Panc1 (cell line): ENCODE measurements at regions not wholly inside any gene's neighbourhood (a gene's known extent, or its start where the extent isn't known, plus 50 kb on each side); places are given as distances from the start of the nearest gene placed in this dataset.

Source experiments
- ATAC-seq: fragments of 200-7000 bp; cut with Tn5 transposase; 2 replicates; pipeline ENCODE4 v1.9.1; 2020; ENCODE audit warnings: mild to moderate bottlenecking, moderate library complexity
- BruUV-seq: library from RNA; stranded (reverse); fragments of 400-500 nt; replicated peaks from 2 replicates; lab custom pipeline; 2021; lab: Mats Ljungman, UMichigan
- CTCF ChIA-PET: fragments of 300-600 bp; sonication (Branson Sonifier 250); formaldehyde crosslinking; loops from one replicate; lab custom pipeline; 2022; ENCODE audit warnings: antibody characterized with exemption; lab: Charles Lee
- POLR2A ChIA-PET: fragments of 300-600 bp; sonication (Branson Sonifier 250); formaldehyde crosslinking; loops from one replicate; lab custom pipeline; 2022; ENCODE audit warnings: antibody characterized with exemption; lab: Charles Lee
- DNase-seq: peaks from one replicate; pipeline ENCODE4 v3.0.0-alpha.2; 2010; ENCODE audit warnings: low read depth, low spot score
- H3K27ac ChIP-seq: 2 replicates; pipeline ENCODE4 v1.5.1; 2011; ENCODE audit warnings: mild to moderate bottlenecking, low read length, inconsistent platforms
- H3K27me3 ChIP-seq: fragments of 200-500 bp; sonication (Bioruptor generic); 2 replicates; pipeline ENCODE4 v1.6.0; 2014; ENCODE audit warnings: low read length, inconsistent platforms; ENCODE audit not compliant: control insufficient read depth, insufficient read depth
- H3K36me3 ChIP-seq: fragments of 200-500 bp; sonication (Bioruptor generic); 2 replicates; pipeline ENCODE4 v1.5.1; 2014; ENCODE audit warnings: inconsistent platforms, mild to moderate bottlenecking, low read length, moderate library complexity; ENCODE audit not compliant: control insufficient read depth, insufficient read depth
- H3K4me1 ChIP-seq: 2 replicates; pipeline ENCODE4 v1.5.1; 2011; ENCODE audit warnings: inconsistent platforms, mild to moderate bottlenecking, low read length, moderate library complexity; ENCODE audit not compliant: control insufficient read depth, insufficient read depth
- H3K4me3 ChIP-seq, 2 experiments: 2 replicates each; pipeline ENCODE4 v1.5.1; 2011 to 2012; ENCODE audit warnings: low read depth in 2 of 2, low read length in 2 of 2, mild to moderate bottlenecking in 2 of 2, inconsistent platforms in 1 of 2, moderate library complexity in 1 of 2
- H3K9me3 ChIP-seq: fragments of 200-500 bp; sonication (Bioruptor generic); 2 replicates; pipeline ENCODE4 v1.5.1; 2014; ENCODE audit warnings: low read depth, mild to moderate bottlenecking, inconsistent platforms, low read length, moderate library complexity; ENCODE audit not compliant: control insufficient read depth, insufficient read depth
- POLR2AphosphoS5 ChIP-seq: IDR thresholded peaks from 2 replicates; pipeline ENCODE4 v1.6.1; 2012; ENCODE audit warnings: mild to moderate bottlenecking, low read depth, low read length, moderate library complexity
- SIN3A ChIP-seq: IDR thresholded peaks from 2 replicates; pipeline ENCODE4 v1.6.1; 2012; ENCODE audit warnings: low read depth, mild to moderate bottlenecking, low read length, moderate library complexity, borderline replicate concordance; ENCODE audit not compliant: insufficient read depth
- TCF7L2 ChIP-seq: IDR thresholded peaks from 2 replicates; pipeline ENCODE4 v1.6.1; 2011; ENCODE audit warnings: mild to moderate bottlenecking, low read depth, low read length, inconsistent platforms
- in situ Hi-C: cut with HindIII; loops from 2 replicates; pipeline ENCODE4 v1.10.0; 2016; ENCODE audit warnings: low sequenced_read_pairs, low pct_unique_long_range_greater_than_20kb
- intact Hi-C: fragments of 100-400 bp; cut with micrococcal nuclease; formaldehyde crosslinking; loops from one replicate; pipeline ENCODE4 v1.10.0; 2022; ENCODE audit not compliant: unreplicated experiment
- TF ChIP-seq, protein P1 (sequence below): fragments of 450-650 bp; IDR thresholded peaks from 2 replicates; pipeline ENCODE4 v1.5.1; 2017; ENCODE audit warnings: mild to moderate bottlenecking
- TF ChIP-seq, protein P2 (sequence below), 2 experiments: IDR thresholded peaks; 2 replicates each; pipeline ENCODE4 v1.6.1; 2011 to 2012; ENCODE audit warnings: low read depth in 2 of 2, control low read depth in 1 of 2, low read length in 1 of 2, mild to moderate bottlenecking in 1 of 2, moderate library complexity in 1 of 2; ENCODE audit not compliant: insufficient read depth in 1 of 2

- Histone ChIP-seq H3K36me3 (no peaks in the 10 kb centered on the region), H3K4me3 (no peak overlapping the region), H3K27me3 (no peaks in the 10 kb centered on the region), H3K27ac (no peak overlapping the region), H3K4me1 (no peaks in the 10 kb centered on the region), H3K9me3 (no peaks in the 10 kb centered on the region)
- ChIA-PET POLR2A (no interaction called here), CTCF (no interaction called here)
- TF ChIP-seq POLR2AphosphoS5 = no peak
- TF ChIP-seq, protein P1, sequence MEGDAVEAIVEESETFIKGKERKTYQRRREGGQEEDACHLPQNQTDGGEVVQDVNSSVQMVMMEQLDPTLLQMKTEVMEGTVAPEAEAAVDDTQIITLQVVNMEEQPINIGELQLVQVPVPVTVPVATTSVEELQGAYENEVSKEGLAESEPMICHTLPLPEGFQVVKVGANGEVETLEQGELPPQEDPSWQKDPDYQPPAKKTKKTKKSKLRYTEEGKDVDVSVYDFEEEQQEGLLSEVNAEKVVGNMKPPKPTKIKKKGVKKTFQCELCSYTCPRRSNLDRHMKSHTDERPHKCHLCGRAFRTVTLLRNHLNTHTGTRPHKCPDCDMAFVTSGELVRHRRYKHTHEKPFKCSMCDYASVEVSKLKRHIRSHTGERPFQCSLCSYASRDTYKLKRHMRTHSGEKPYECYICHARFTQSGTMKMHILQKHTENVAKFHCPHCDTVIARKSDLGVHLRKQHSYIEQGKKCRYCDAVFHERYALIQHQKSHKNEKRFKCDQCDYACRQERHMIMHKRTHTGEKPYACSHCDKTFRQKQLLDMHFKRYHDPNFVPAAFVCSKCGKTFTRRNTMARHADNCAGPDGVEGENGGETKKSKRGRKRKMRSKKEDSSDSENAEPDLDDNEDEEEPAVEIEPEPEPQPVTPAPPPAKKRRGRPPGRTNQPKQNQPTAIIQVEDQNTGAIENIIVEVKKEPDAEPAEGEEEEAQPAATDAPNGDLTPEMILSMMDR = no peak
- TF ChIP-seq, protein P2, sequence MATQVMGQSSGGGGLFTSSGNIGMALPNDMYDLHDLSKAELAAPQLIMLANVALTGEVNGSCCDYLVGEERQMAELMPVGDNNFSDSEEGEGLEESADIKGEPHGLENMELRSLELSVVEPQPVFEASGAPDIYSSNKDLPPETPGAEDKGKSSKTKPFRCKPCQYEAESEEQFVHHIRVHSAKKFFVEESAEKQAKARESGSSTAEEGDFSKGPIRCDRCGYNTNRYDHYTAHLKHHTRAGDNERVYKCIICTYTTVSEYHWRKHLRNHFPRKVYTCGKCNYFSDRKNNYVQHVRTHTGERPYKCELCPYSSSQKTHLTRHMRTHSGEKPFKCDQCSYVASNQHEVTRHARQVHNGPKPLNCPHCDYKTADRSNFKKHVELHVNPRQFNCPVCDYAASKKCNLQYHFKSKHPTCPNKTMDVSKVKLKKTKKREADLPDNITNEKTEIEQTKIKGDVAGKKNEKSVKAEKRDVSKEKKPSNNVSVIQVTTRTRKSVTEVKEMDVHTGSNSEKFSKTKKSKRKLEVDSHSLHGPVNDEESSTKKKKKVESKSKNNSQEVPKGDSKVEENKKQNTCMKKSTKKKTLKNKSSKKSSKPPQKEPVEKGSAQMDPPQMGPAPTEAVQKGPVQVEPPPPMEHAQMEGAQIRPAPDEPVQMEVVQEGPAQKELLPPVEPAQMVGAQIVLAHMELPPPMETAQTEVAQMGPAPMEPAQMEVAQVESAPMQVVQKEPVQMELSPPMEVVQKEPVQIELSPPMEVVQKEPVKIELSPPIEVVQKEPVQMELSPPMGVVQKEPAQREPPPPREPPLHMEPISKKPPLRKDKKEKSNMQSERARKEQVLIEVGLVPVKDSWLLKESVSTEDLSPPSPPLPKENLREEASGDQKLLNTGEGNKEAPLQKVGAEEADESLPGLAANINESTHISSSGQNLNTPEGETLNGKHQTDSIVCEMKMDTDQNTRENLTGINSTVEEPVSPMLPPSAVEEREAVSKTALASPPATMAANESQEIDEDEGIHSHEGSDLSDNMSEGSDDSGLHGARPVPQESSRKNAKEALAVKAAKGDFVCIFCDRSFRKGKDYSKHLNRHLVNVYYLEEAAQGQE (IDR thresholded peaks at IDR 0.05; ENCODE audit: insufficient read depth in 1 of 2, low read depth in 2 of 2, low read length in 1 of 2) = no peak
- no peak for TF ChIP-seq TCF7L2
- no peak for TF ChIP-seq SIN3A
- intact Hi-C loops = no loop called here
- ATAC-seq = no peak
- no TSS peak for BruUV-seq
- in situ Hi-C loops = no loop called here
- DNase-seq = no peak
Measured at GRCh38 chr18:40031435-40031834, 1923.6 kb upstream of the PIK3C3 start.

DNA sequence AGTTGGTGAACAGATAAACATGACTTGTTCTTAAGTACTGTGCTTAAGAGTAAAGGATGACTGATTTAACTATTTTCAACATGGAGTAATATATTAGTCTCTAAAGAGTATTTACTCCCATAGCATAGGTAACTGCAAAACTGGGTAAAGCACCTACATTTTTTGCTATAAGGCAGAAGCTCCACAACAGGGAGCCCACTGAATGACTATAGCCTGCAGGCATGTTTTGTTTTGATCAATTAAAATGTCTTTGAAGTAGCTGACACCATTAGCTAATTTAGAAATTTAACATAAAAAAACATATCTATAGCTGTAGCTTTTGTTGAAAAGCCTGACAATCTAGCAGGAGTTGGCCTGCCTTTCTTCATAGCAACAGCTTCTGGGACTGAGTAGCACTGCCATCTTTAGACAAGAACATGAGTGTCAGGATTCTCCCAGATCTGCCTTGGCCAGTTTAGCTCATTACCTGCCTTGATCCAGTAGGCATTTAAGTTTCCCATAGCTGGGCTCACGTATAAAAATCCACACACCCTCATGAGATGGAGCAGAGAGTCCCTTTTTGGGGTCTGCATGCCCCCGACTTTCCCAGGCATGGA lies 1935.1 kb upstream of the PIK3C3 start:
- H3K36me3 ChIP-seq = no peaks in the 10 kb centered on the region
- no peaks in the 10 kb centered on the region for H3K9me3 ChIP-seq
- CTCF ChIA-PET = no interaction called here
- POLR2A ChIA-PET = no interaction called here
- no peaks in the 10 kb centered on the region for H3K27me3 ChIP-seq
- ATAC-seq = no peak
- no peak for DNase-seq
- in situ Hi-C loops (no loop called here), intact Hi-C loops (no loop called here)
- TF ChIP-seq TCF7L2 (no peak), POLR2AphosphoS5 (no peak), SIN3A (no peak)
- TF ChIP-seq, protein P1 = no peak
- TF ChIP-seq, protein P2 (IDR thresholded peaks at IDR 0.05; ENCODE audit: insufficient read depth in 1 of 2, low read depth in 2 of 2, low read length in 1 of 2) = no peak
- H3K4me1 ChIP-seq = no peaks in the 10 kb centered on the region
- BruUV-seq = no TSS peak
- H3K4me3 ChIP-seq = no peak overlapping the region
- no peak overlapping the region for H3K27ac ChIP-seq
